Activated CD4-positive, alpha-beta T cell treated with anti-CD3 and anti-CD28 coated beads, Interleukin-2, amount 10 ng/mL, durations not matched to agents 7 days and 5 days (primary cell): ENCODE measurements at regions not wholly inside any gene's neighbourhood (a gene's known extent, or its start where the extent isn't known, plus 50 kb on each side); places are given as distances from the start of the nearest gene placed in this dataset.

ENCODE experiments used
- CTCF ChIA-PET: fragments of 350-600 bp; sonication (Branson Sonifier 250); formaldehyde crosslinking; loops from one replicate; lab custom pipeline; 2021; ENCODE audit warnings: antibody characterized with exemption; lab: Charles Lee
- POLR2A ChIA-PET: fragments of 350-600 bp; sonication (Branson Sonifier 250); formaldehyde crosslinking; loops from one replicate; lab custom pipeline; 2021; ENCODE audit warnings: antibody characterized with exemption; lab: Charles Lee
- DNase-seq: peaks from one replicate; pipeline ENCODE4 v3.0.0-alpha.2; 2020
- H3K27ac Mint-ChIP-seq: one replicate; pipeline ENCODE4 v1.8.0; 2021; ENCODE audit warnings: mild to moderate bottlenecking, moderate library complexity, mixed read lengths
- H3K27me3 Mint-ChIP-seq: one replicate; pipeline ENCODE4 v1.8.0; 2021; ENCODE audit warnings: mixed read lengths
- H3K36me3 Mint-ChIP-seq: one replicate; pipeline ENCODE4 v1.8.0; 2021; ENCODE audit warnings: low read depth, mixed read lengths
- H3K4me1 Mint-ChIP-seq: one replicate; pipeline ENCODE4 v1.8.0; 2021; ENCODE audit warnings: mixed read lengths
- H3K4me3 Mint-ChIP-seq: one replicate; pipeline ENCODE4 v1.8.0; 2021; ENCODE audit warnings: mild to moderate bottlenecking, moderate library complexity, mixed read lengths
- H3K9me3 Mint-ChIP-seq: one replicate; pipeline ENCODE4 v1.8.0; 2021; ENCODE audit warnings: mixed read lengths

- no peak for DNase-seq
- Mint-ChIP-seq H3K27me3 (no peaks in the 10 kb centered on the region), H3K9me3 (peaks cover 36% of the 10 kb centered on the region), H3K4me3 (no peak overlapping the region), H3K4me1 (no peaks in the 10 kb centered on the region), H3K36me3 (no peaks in the 10 kb centered on the region), H3K27ac (no peak overlapping the region)
- ChIA-PET POLR2A (no interaction called here), CTCF (no interaction called here)
These were observed 1074.1 kb downstream of the AACS start for GRCh38 chr12:126139355-126139754.

GRCh38 chr12:126144603-126145002, 1079.4 kb downstream of the AACS start:
- Mint-ChIP-seq H3K27me3 (no peaks in the 10 kb centered on the region), H3K9me3 (peaks cover 10% of the 10 kb centered on the region)
- CTCF ChIA-PET = interaction anchor here (1.3 kb wide), 1 partner anchor 17 kb away, joined by 3 read pairs; no protein-coding TSS in a partner anchor

GRCh38 chr12:126147321-126147720, 1082.1 kb downstream of the AACS start:
- H3K36me3 Mint-ChIP-seq = no peaks in the 10 kb centered on the region
- H3K27me3 Mint-ChIP-seq = no peaks in the 10 kb centered on the region
- ChIA-PET POLR2A (no interaction called here), CTCF (no interaction called here)
- no peak for DNase-seq
- no peaks in the 10 kb centered on the region for H3K4me1 Mint-ChIP-seq
- H3K27ac Mint-ChIP-seq = no peak overlapping the region
- H3K4me3 Mint-ChIP-seq = no peak overlapping the region
- H3K9me3 Mint-ChIP-seq = peaks cover 2% of the 10 kb centered on the region

More at GRCh38 chr12:126144603-126145002, 1079.4 kb downstream of the AACS start:
- H3K4me1 Mint-ChIP-seq = no peaks in the 10 kb centered on the region
- no peak for DNase-seq
- H3K27ac Mint-ChIP-seq = no peak overlapping the region
- H3K36me3 Mint-ChIP-seq = no peaks in the 10 kb centered on the region
- H3K4me3 Mint-ChIP-seq = no peak overlapping the region
- POLR2A ChIA-PET = no interaction called here

- peaks cover 2% of the 10 kb centered on the region for H3K9me3 Mint-ChIP-seq
- no peaks in the 10 kb centered on the region for H3K36me3 Mint-ChIP-seq
- no peak overlapping the region for H3K27ac Mint-ChIP-seq
- H3K27me3 Mint-ChIP-seq = no peaks in the 10 kb centered on the region
- POLR2A ChIA-PET = no interaction called here
- no peaks in the 10 kb centered on the region for H3K4me1 Mint-ChIP-seq
- no peak for DNase-seq
- H3K4me3 Mint-ChIP-seq = no peak overlapping the region
- CTCF ChIA-PET = interaction anchor here (0.6 kb wide), 1 partner anchor 762 kb away, joined by 4 read pairs; no protein-coding TSS in a partner anchor
These were observed 1091.8 kb downstream of the AACS start for GRCh38 chr12:126156806-126157574.

GRCh38 chr12:126157575-126157966, 1092.3 kb downstream of the AACS start:
- Mint-ChIP-seq H3K4me1 (no peaks in the 10 kb centered on the region), H3K36me3 (no peaks in the 10 kb centered on the region), H3K27me3 (no peaks in the 10 kb centered on the region), H3K4me3 (no peak overlapping the region), H3K9me3 (peaks cover 2% of the 10 kb centered on the region), H3K27ac (no peak overlapping the region)
- DNase-seq = no peak
- ChIA-PET CTCF (interaction anchor here (0.6 kb wide), 1 partner anchor 761 kb away, joined by 4 read pairs; no protein-coding TSS in a partner anchor), POLR2A (no interaction called here)

GRCh38 chr12:126159139-126159538, 1093.9 kb downstream of the AACS start:
- CTCF ChIA-PET = no interaction called here
- Mint-ChIP-seq H3K9me3 (peaks cover 3% of the 10 kb centered on the region), H3K27ac (no peak overlapping the region), H3K36me3 (no peaks in the 10 kb centered on the region), H3K4me3 (no peak overlapping the region), H3K4me1 (no peaks in the 10 kb centered on the region), H3K27me3 (no peaks in the 10 kb centered on the region)
- POLR2A ChIA-PET = no interaction called here
- no peak for DNase-seq

- CTCF ChIA-PET = no interaction called here
- no peak for DNase-seq
- Mint-ChIP-seq H3K9me3 (peaks cover 6% of the 10 kb centered on the region), H3K4me3 (no peak overlapping the region), H3K27me3 (no peaks in the 10 kb centered on the region), H3K27ac (no peak overlapping the region), H3K4me1 (no peaks in the 10 kb centered on the region), H3K36me3 (no peaks in the 10 kb centered on the region)
- POLR2A ChIA-PET = no interaction called here
These were observed 1095.7 kb downstream of the AACS start for GRCh38 chr12:126160912-126161311.

GRCh38 chr12:126163984-126164383, 1098.7 kb downstream of the AACS start:
- no peak overlapping the region for H3K4me3 Mint-ChIP-seq
- ChIA-PET CTCF (no interaction called here), POLR2A (no interaction called here)
- no peak overlapping the region for H3K27ac Mint-ChIP-seq
- no peak for DNase-seq
- H3K36me3 Mint-ChIP-seq = no peaks in the 10 kb centered on the region
- peaks cover 9% of the 10 kb centered on the region for H3K9me3 Mint-ChIP-seq
- H3K4me1 Mint-ChIP-seq = no peaks in the 10 kb centered on the region
- H3K27me3 Mint-ChIP-seq = no peaks in the 10 kb centered on the region

- DNase-seq = no peak
- POLR2A ChIA-PET = no interaction called here
- Mint-ChIP-seq H3K27ac (no peak overlapping the region), H3K36me3 (no peaks in the 10 kb centered on the region), H3K9me3 (no peaks in the 10 kb centered on the region), H3K4me3 (no peak overlapping the region), H3K27me3 (no peaks in the 10 kb centered on the region), H3K4me1 (no peaks in the 10 kb centered on the region)
- CTCF ChIA-PET = no interaction called here
These were observed 1106.8 kb downstream of the AACS start for GRCh38 chr12:126171937-126172559.

GRCh38 chr12:126182619-126183236, 1117.5 kb downstream of the AACS start:
- POLR2A ChIA-PET = no interaction called here
- H3K36me3 Mint-ChIP-seq = peaks cover 2% of the 10 kb centered on the region
- no peak overlapping the region for H3K27ac Mint-ChIP-seq
- H3K9me3 Mint-ChIP-seq = peaks cover 8% of the 10 kb centered on the region
- no peak for DNase-seq
- CTCF ChIA-PET = no interaction called here
- no peaks in the 10 kb centered on the region for H3K27me3 Mint-ChIP-seq
- no peak overlapping the region for H3K4me3 Mint-ChIP-seq
- no peaks in the 10 kb centered on the region for H3K4me1 Mint-ChIP-seq

- Mint-ChIP-seq H3K4me1 (no peaks in the 10 kb centered on the region), H3K9me3 (peaks cover 7% of the 10 kb centered on the region), H3K4me3 (no peak overlapping the region), H3K36me3 (peaks cover 1% of the 10 kb centered on the region), H3K27ac (no peak overlapping the region), H3K27me3 (peaks cover 9% of the 10 kb centered on the region)
- POLR2A ChIA-PET = no interaction called here
- no peak for DNase-seq
- CTCF ChIA-PET = no interaction called here
These were observed 1119.8 kb downstream of the AACS start for GRCh38 chr12:126185025-126185424.

GRCh38 chr12:126189856-126190255, 1124.6 kb downstream of the AACS start:
- H3K4me3 Mint-ChIP-seq = no peak overlapping the region
- H3K9me3 Mint-ChIP-seq = no peaks in the 10 kb centered on the region
- DNase-seq = no peak
- H3K4me1 Mint-ChIP-seq = no peaks in the 10 kb centered on the region
- ChIA-PET POLR2A (no interaction called here), CTCF (no interaction called here)
- H3K27me3 Mint-ChIP-seq = peaks cover 9% of the 10 kb centered on the region
- H3K36me3 Mint-ChIP-seq = no peaks in the 10 kb centered on the region
- H3K27ac Mint-ChIP-seq = no peak overlapping the region
